ENCODE measurements at regions not wholly inside any gene's neighbourhood (a gene's known extent, or its start where the extent isn't known, plus 50 kb on each side); places are given as distances from the start of the nearest gene placed in this dataset.

DNA sequence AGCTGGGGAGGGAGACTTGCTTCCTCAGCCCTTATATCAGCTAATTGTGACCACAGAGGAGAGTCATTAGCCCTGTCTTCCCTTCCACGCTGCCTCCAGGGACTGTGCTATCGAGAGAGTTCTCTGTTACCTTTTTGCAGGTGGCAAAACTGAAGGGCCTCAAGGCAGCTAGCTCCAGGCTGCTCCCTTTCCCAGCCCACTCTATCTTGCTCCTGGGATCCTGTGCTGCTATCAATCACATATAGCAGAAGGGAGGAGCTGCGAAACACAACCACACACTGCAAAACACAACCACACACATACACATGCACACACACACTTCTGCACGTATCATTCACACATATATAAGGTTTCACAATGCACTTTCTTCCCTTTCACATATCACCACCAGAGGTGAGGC lies 205.3 kb upstream of the MTNR1B start:
- TF ChIP-seq CTCF (IDR thresholded peaks at IDR 0.05) (no peak), POLR2A (IDR thresholded peaks at IDR 0.05) (no peak)

All from upper lobe of left lung (tissue), 4 donors.